A549 (cell line): ENCODE measurements at regions not wholly inside any gene's neighbourhood (a gene's known extent, or its start where the extent isn't known, plus 50 kb on each side); places are given as distances from the start of the nearest gene placed in this dataset.

ENCODE experiments used
- ATAC-seq, 2 experiments: fragments of 200-7000 bp in 1 of 2; fragments of >200 bp in 1 of 2; cut with Nextera tagmentation in 1 of 2; cut with Tn5 transposase in 1 of 2; 3 replicates each; pipeline versions ENCODE4 v1.8.0 to v1.9.1; 2018 to 2020; ENCODE audit warnings: mild to moderate bottlenecking in 1 of 2, moderate library complexity in 1 of 2
- CTCF ChIA-PET: fragments of 300-600 bp; sonication (Branson Sonifier 250); formaldehyde crosslinking; extraction: SDS; loops from one replicate; lab custom pipeline; 2021; ENCODE audit warnings: antibody characterized with exemption, inconsistent platforms; lab: Yijun Ruan, JAX
- POLR2A ChIA-PET: fragments of 350-600 bp; formaldehyde crosslinking; extraction: SDS; loops from one replicate; lab custom pipeline; 2021; ENCODE audit warnings: antibody characterized with exemption, inconsistent platforms; lab: Yijun Ruan, JAX
- DNase-seq, 2 experiments: peaks; one replicate each; pipeline versions ENCODE4 v3.0.0 to v3.0.0-alpha.2; 2011 to 2016; ENCODE audit warnings: low read depth in 1 of 2, low spot score in 1 of 2
- FAIRE-seq: peaks from 2 replicates; lab custom pipeline; 2011; peaks lifted over from hg19 to GRCh38; lab: Jason Lieb, UNC
- H3K27ac ChIP-seq, 2 experiments: fragments of >200 bp; sonication (Bioruptor Twin); formaldehyde crosslinking; 3 replicates each; pipeline ENCODE4 v1.5.1; 2016 to 2017
- H3K4me1 ChIP-seq: fragments of >200 bp; sonication (Bioruptor Twin); formaldehyde crosslinking; 3 replicates; pipeline ENCODE4 v1.6.1; 2016
- H3K4me2 ChIP-seq: fragments of >200 bp; sonication (Bioruptor Twin); formaldehyde crosslinking; 3 replicates; pipeline ENCODE4 v1.6.1; 2016
- H3K4me3 ChIP-seq: fragments of >200 bp; sonication (Bioruptor Twin); formaldehyde crosslinking; 3 replicates; pipeline ENCODE4 v1.5.1; 2016
- H3K9me3 ChIP-seq: fragments of >200 bp; sonication (Bioruptor Twin); formaldehyde crosslinking; 3 replicates; pipeline ENCODE4 v1.6.1; 2016
- BHLHE40 ChIP-seq: IDR thresholded peaks from 2 replicates; pipeline ENCODE4 v1.6.1; 2012; ENCODE audit warnings: low read depth, low read length, inconsistent platforms
- CBX2 ChIP-seq: fragments of 200-600 bp; sonication (generic); IDR thresholded peaks from 2 replicates; pipeline ENCODE4 v1.6.1; 2016; ENCODE audit warnings: low read depth, mild to moderate bottlenecking, borderline replicate concordance
- ESRRA ChIP-seq: fragments of 150-350 bp; IDR thresholded peaks from 2 replicates; pipeline ENCODE4 v1.6.1; 2014; ENCODE audit warnings: mild to moderate bottlenecking, low read length, borderline replicate concordance
- FOSB ChIP-seq: fragments of 250-450 bp; sonication (Bioruptor Pico); IDR thresholded peaks from 2 replicates; pipeline ENCODE4 v1.5.0; 2020; ENCODE audit warnings: mild to moderate bottlenecking, moderate library complexity
- HDAC2 ChIP-seq: fragments of 200-600 bp; sonication (generic); IDR thresholded peaks from 2 replicates; pipeline ENCODE4 v1.6.1; 2016
- HEYL ChIP-seq: fragments of 250-450 bp; sonication (Bioruptor Pico); IDR thresholded peaks from 2 replicates; pipeline ENCODE4 v1.8.0; 2021; ENCODE audit warnings: mild to moderate bottlenecking, moderate library complexity
- HOXA7 ChIP-seq: fragments of 250-450 bp; sonication (Bioruptor Pico); IDR thresholded peaks from 2 replicates; pipeline ENCODE4 v1.5.0; 2020; ENCODE audit warnings: mild to moderate bottlenecking, moderate library complexity
- HOXB5 ChIP-seq: fragments of 250-450 bp; sonication (Bioruptor Pico); IDR thresholded peaks from 2 replicates; pipeline ENCODE4 v1.5.0; 2020; ENCODE audit warnings: mild to moderate bottlenecking, moderate library complexity
- KDM5A ChIP-seq: fragments of 200-600 bp; sonication (generic); IDR thresholded peaks from 2 replicates; pipeline ENCODE4 v1.6.1; 2016; ENCODE audit warnings: antibody characterized with exemption, mild to moderate bottlenecking
- MYC ChIP-seq: IDR thresholded peaks from 2 replicates; pipeline ENCODE4 v1.6.1; 2012; ENCODE audit warnings: mild to moderate bottlenecking, inconsistent platforms, low read length, improper control_type of control experiment, borderline replicate concordance
- NPAS2 ChIP-seq: fragments of 250-450 bp; sonication (Bioruptor Pico); IDR thresholded peaks from 2 replicates; pipeline ENCODE4 v1.8.0; 2022; ENCODE audit warnings: mild to moderate bottlenecking, moderate library complexity, borderline replicate concordance
- PHF8 ChIP-seq: fragments of 200-600 bp; sonication (generic); IDR thresholded peaks from 2 replicates; pipeline ENCODE4 v1.6.1; 2016; ENCODE audit warnings: low read depth, mild to moderate bottlenecking, antibody characterized with exemption, moderate library complexity, borderline replicate concordance
- POLR2AphosphoS2 ChIP-seq: conservative IDR thresholded peaks from 2 replicates; pipeline ENCODE4 v1.6.1; 2012; ENCODE audit warnings: low read length, improper control_type of control experiment, inconsistent platforms
- RARB ChIP-seq: fragments of 250-450 bp; sonication (Bioruptor Pico); IDR thresholded peaks from 2 replicates; pipeline ENCODE4 v1.8.0; 2021; ENCODE audit warnings: mild to moderate bottlenecking, moderate library complexity
- RCOR1 ChIP-seq: fragments of 150-350 bp; IDR thresholded peaks from 2 replicates; pipeline ENCODE4 v1.6.1; 2014; ENCODE audit warnings: antibody characterized with exemption, low read length, low read depth
- RNF2 ChIP-seq: fragments of 200-600 bp; sonication (generic); IDR thresholded peaks from 2 replicates; pipeline ENCODE4 v1.6.1; 2016; ENCODE audit warnings: low read depth, mild to moderate bottlenecking, antibody characterized with exemption, moderate library complexity, borderline replicate concordance
- SMC3 ChIP-seq: fragments of >200 bp; sonication (Bioruptor Twin); formaldehyde crosslinking; IDR thresholded peaks from 3 replicates; pipeline ENCODE4 v1.6.1; 2018; ENCODE audit warnings: inconsistent platforms
- TP53 ChIP-seq: fragments of 250-450 bp; sonication (Bioruptor Pico); IDR thresholded peaks from 2 replicates; pipeline ENCODE4 v1.5.0; 2021; ENCODE audit warnings: mild to moderate bottlenecking, moderate library complexity
- ZNF302 ChIP-seq: fragments of 250-450 bp; sonication (Bioruptor Pico); IDR thresholded peaks from 2 replicates; pipeline ENCODE4 v1.9.0; 2021; ENCODE audit warnings: inconsistent platforms, mild to moderate bottlenecking, moderate library complexity
- WGBS: methylation state at CpG from one replicate; pipeline ENCODE4 v1.1.6; 2017; ENCODE audit errors: missing lambda C conversion rate; 5-methylcytosine and 5-hydroxymethylcytosine counted together
- TF ChIP-seq, protein P1 (sequence below): fragments of 200-600 bp; sonication (generic); IDR thresholded peaks from 2 replicates; pipeline ENCODE4 v1.6.1; 2016; ENCODE audit warnings: antibody characterized with exemption, mild to moderate bottlenecking, moderate library complexity
- TF ChIP-seq, protein P2 (sequence below): fragments of >200 bp; sonication (Bioruptor Twin); formaldehyde crosslinking; IDR thresholded peaks from 3 replicates; pipeline ENCODE4 v1.5.1; 2016
- TF ChIP-seq, protein P3 (sequence below): IDR thresholded peaks from 2 replicates; pipeline ENCODE4 v1.6.1; 2012
- TF ChIP-seq, protein P4 (sequence below): fragments of 250-450 bp; sonication (Bioruptor Pico); IDR thresholded peaks from 2 replicates; pipeline ENCODE4 v1.5.0; 2020; ENCODE audit warnings: low read depth, mild to moderate bottlenecking, moderate library complexity

- Histone ChIP-seq H3K27ac (no peak overlapping the region), H3K4me1 (no peaks in the 10 kb centered on the region), H3K4me3 (no peak overlapping the region), H3K9me3 (no peaks in the 10 kb centered on the region), H3K4me2 (no peak overlapping the region)
- ChIA-PET CTCF (no interaction called here), POLR2A (no interaction called here)
- WGBS, result 0% methylated on average over 1 of the region's 1 CpG
- FAIRE-seq (no peak), DNase-seq (no peak), ATAC-seq (no peak)
- no peak for TF ChIP-seq SMC3
- no peak for TF ChIP-seq PHF8
- TF ChIP-seq ZNF302 (CRISPR knock-in tag), result no peak
- TF ChIP-seq KDM5A, result no peak
- no peak for TF ChIP-seq HOXB5 (CRISPR knock-in tag)
- no peak for TF ChIP-seq MYC
- TF ChIP-seq BHLHE40, result no peak
- no peak for TF ChIP-seq POLR2AphosphoS2
Measured at GRCh38 chr4:20172070-20172760, 79.5 kb upstream of the SLIT2 start.

DNA sequence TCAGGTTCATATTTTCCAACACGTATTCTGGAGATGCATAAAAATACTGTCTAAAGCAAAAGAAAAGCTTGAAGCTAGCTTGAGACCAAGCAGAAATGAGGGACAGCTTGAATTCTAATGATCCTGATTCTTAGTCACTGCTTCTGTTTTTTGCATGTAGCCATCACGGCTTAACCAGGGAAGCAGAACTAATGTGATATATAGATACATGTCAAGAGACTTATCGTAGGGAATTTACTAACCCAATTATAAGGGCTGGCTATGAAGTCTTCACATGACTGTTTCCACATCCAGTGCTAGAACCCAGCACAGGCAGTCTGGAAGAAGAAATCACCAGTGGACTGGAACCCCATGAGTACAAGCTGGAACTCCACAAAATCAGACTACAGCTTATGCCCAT, 85.2 kb upstream of the SLIT2 start:
- ChIA-PET CTCF (no interaction called here), POLR2A (no interaction called here)
- TF ChIP-seq RNF2 (no peak), KDM5A (no peak), ESRRA (no peak), NPAS2 (CRISPR knock-in tag) (no peak), PHF8 (no peak)
- TF ChIP-seq, protein P1, sequence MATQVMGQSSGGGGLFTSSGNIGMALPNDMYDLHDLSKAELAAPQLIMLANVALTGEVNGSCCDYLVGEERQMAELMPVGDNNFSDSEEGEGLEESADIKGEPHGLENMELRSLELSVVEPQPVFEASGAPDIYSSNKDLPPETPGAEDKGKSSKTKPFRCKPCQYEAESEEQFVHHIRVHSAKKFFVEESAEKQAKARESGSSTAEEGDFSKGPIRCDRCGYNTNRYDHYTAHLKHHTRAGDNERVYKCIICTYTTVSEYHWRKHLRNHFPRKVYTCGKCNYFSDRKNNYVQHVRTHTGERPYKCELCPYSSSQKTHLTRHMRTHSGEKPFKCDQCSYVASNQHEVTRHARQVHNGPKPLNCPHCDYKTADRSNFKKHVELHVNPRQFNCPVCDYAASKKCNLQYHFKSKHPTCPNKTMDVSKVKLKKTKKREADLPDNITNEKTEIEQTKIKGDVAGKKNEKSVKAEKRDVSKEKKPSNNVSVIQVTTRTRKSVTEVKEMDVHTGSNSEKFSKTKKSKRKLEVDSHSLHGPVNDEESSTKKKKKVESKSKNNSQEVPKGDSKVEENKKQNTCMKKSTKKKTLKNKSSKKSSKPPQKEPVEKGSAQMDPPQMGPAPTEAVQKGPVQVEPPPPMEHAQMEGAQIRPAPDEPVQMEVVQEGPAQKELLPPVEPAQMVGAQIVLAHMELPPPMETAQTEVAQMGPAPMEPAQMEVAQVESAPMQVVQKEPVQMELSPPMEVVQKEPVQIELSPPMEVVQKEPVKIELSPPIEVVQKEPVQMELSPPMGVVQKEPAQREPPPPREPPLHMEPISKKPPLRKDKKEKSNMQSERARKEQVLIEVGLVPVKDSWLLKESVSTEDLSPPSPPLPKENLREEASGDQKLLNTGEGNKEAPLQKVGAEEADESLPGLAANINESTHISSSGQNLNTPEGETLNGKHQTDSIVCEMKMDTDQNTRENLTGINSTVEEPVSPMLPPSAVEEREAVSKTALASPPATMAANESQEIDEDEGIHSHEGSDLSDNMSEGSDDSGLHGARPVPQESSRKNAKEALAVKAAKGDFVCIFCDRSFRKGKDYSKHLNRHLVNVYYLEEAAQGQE, result no peak
- Histone ChIP-seq H3K4me2 (no peak overlapping the region), H3K9me3 (no peaks in the 10 kb centered on the region), H3K4me1 (no peaks in the 10 kb centered on the region), H3K27ac (no peak overlapping the region), H3K4me3 (no peak overlapping the region)
- DNase-seq (no peak), FAIRE-seq (no peak), ATAC-seq (no peak)
- WGBS, result 2% methylated on average over 3 of the region's 3 CpGs

DNA sequence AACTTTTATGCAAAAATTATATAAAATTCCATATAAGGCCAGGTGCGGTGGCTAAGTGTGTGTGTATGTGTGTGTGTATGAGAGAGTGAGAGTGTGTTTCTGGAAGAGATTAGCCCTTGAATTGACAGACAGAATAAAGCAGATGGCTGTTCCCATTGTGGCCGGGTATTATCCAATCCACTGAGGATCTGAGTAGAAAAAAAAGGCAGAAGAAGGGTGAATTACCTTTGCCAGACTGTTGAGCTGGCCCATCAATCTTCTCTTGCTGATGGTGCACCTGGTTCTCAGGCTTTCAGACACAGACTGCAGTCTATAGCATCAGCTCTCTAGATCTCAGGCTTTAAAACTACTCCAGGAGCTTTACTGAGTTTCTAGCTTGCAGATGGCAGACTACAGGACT, 92.2 kb upstream of the SLIT2 start:
- WGBS, result 34% methylated on average over 2 of the region's 2 CpGs
- no peak for FAIRE-seq
- no peaks in the 10 kb centered on the region for H3K9me3 ChIP-seq
- H3K4me1 ChIP-seq, result no peaks in the 10 kb centered on the region
- CTCF ChIA-PET, result no interaction called here
- POLR2A ChIA-PET, result no interaction called here
- no peak overlapping the region for H3K4me3 ChIP-seq
- no peak overlapping the region for H3K4me2 ChIP-seq
- H3K27ac ChIP-seq, result no peak overlapping the region
- no peak for ATAC-seq
- DNase-seq, result no peak
- no peak for TF ChIP-seq HOXA7 (CRISPR knock-in tag)
- TF ChIP-seq, protein P2, sequence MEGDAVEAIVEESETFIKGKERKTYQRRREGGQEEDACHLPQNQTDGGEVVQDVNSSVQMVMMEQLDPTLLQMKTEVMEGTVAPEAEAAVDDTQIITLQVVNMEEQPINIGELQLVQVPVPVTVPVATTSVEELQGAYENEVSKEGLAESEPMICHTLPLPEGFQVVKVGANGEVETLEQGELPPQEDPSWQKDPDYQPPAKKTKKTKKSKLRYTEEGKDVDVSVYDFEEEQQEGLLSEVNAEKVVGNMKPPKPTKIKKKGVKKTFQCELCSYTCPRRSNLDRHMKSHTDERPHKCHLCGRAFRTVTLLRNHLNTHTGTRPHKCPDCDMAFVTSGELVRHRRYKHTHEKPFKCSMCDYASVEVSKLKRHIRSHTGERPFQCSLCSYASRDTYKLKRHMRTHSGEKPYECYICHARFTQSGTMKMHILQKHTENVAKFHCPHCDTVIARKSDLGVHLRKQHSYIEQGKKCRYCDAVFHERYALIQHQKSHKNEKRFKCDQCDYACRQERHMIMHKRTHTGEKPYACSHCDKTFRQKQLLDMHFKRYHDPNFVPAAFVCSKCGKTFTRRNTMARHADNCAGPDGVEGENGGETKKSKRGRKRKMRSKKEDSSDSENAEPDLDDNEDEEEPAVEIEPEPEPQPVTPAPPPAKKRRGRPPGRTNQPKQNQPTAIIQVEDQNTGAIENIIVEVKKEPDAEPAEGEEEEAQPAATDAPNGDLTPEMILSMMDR, result no peak
- no peak for TF ChIP-seq PHF8
- TF ChIP-seq HDAC2, result no peak
- TF ChIP-seq HEYL, result no peak
- no peak for TF ChIP-seq CBX2
- no peak for TF ChIP-seq RCOR1
- no peak for TF ChIP-seq SMC3
- TF ChIP-seq, protein P3, sequence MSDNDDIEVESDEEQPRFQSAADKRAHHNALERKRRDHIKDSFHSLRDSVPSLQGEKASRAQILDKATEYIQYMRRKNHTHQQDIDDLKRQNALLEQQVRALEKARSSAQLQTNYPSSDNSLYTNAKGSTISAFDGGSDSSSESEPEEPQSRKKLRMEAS, result no peak
- no peak for TF ChIP-seq FOSB (CRISPR knock-in tag)
- TF ChIP-seq RARB (CRISPR knock-in tag), result no peak
- no peak for TF ChIP-seq TP53 (CRISPR knock-in tag)
- TF ChIP-seq, protein P1, result no peak
- TF ChIP-seq KDM5A, result no peak
- TF ChIP-seq, protein P4, sequence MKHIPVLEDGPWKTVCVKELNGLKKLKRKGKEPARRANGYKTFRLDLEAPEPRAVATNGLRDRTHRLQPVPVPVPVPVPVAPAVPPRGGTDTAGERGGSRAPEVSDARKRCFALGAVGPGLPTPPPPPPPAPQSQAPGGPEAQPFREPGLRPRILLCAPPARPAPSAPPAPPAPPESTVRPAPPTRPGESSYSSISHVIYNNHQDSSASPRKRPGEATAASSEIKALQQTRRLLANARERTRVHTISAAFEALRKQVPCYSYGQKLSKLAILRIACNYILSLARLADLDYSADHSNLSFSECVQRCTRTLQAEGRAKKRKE (CRISPR knock-in tag), result no peak
